Parathyroid adenoma (tissue), 2 donors: ENCODE measurements at regions not wholly inside any gene's neighbourhood (a gene's known extent, or its start where the extent isn't known, plus 50 kb on each side); places are given as distances from the start of the nearest gene placed in this dataset.
A peak's percentile ranks its signal among the peaks of the same experiment; 100 is the strongest.
"Not testable (repeated sequence)": the region's sequence is repeated elsewhere in the genome, so short reads cannot be mapped to it uniquely, and the experiment has no call there.

ENCODE experiments used
- H2AFZ ChIP-seq: fragments of 300-600 bp; sonication (generic); one replicate; pipeline ENCODE4 v1.7.0; 2017; ENCODE audit warnings: antibody characterized with exemption, mild to moderate bottlenecking
- H3K27ac ChIP-seq: fragments of 300-600 bp; sonication (generic); one replicate; pipeline ENCODE4 v1.7.0; 2017
- H3K27me3 ChIP-seq: fragments of 300-600 bp; sonication (generic); one replicate; pipeline ENCODE4 v1.7.0; 2017; ENCODE audit warnings: low read length; ENCODE audit not compliant: control insufficient read depth, insufficient read depth
- H3K36me3 ChIP-seq: fragments of 300-600 bp; sonication (generic); one replicate; pipeline ENCODE4 v1.7.0; 2017; ENCODE audit warnings: low read length; ENCODE audit not compliant: control insufficient read depth, insufficient read depth
- H3K4me1 ChIP-seq: fragments of 300-600 bp; sonication (generic); one replicate; pipeline ENCODE4 v1.7.0; 2017; ENCODE audit warnings: control low read depth
- H3K4me2 ChIP-seq: fragments of 300-600 bp; sonication (generic); one replicate; pipeline ENCODE4 v1.7.0; 2017; ENCODE audit warnings: low read length
- H3K4me3 ChIP-seq: fragments of 300-600 bp; sonication (generic); one replicate; pipeline ENCODE4 v1.7.0; 2017; ENCODE audit warnings: low read depth, low read length
- H3K79me2 ChIP-seq: fragments of 300-600 bp; sonication (generic); one replicate; pipeline ENCODE4 v1.7.0; 2017; ENCODE audit warnings: control low read depth
- H3K9ac ChIP-seq: fragments of 300-600 bp; sonication (generic); one replicate; pipeline ENCODE4 v1.7.0; 2017; ENCODE audit warnings: mild to moderate bottlenecking
- H3K9me3 ChIP-seq: fragments of 300-600 bp; sonication (generic); one replicate; pipeline ENCODE4 v1.7.0; 2017; ENCODE audit warnings: low read length; ENCODE audit not compliant: control insufficient read depth
- CTCF ChIP-seq: fragments of 300-600 bp; sonication (generic); IDR thresholded peaks from one replicate; pipeline ENCODE4 v1.7.0; 2017; ENCODE audit warnings: antibody characterized with exemption, mild to moderate bottlenecking
- donor health status: primary hyperparathyroidism.

GRCh38 chr19:13689085-13689484 lies 75.2 kb upstream of the MRI1 start:
- no peak overlapping the region for H3K4me3 ChIP-seq
- H3K79me2 ChIP-seq, result no peaks in the 10 kb centered on the region
- no peaks in the 10 kb centered on the region for H3K9me3 ChIP-seq
- H3K4me1 ChIP-seq, result peaks cover 3% of the 10 kb centered on the region
- no peak overlapping the region for H3K9ac ChIP-seq
- TF ChIP-seq CTCF, result no peak
- no peak overlapping the region for H3K27ac ChIP-seq
- no peak overlapping the region for H2AFZ ChIP-seq
- no peaks in the 10 kb centered on the region for H3K36me3 ChIP-seq
- H3K27me3 ChIP-seq, result no peaks in the 10 kb centered on the region
- no peak overlapping the region for H3K4me2 ChIP-seq

GRCh38 chr19:13684021-13684420 lies 80.3 kb upstream of the MRI1 start:
- H3K4me2 ChIP-seq, result peak overlapping the region; percentile 47
- no peaks in the 10 kb centered on the region for H3K9me3 ChIP-seq
- no peak for TF ChIP-seq CTCF
- no peaks in the 10 kb centered on the region for H3K79me2 ChIP-seq
- H3K27me3 ChIP-seq, result no peaks in the 10 kb centered on the region
- no peak overlapping the region for H3K4me3 ChIP-seq
- peaks cover 3% of the 10 kb centered on the region for H3K4me1 ChIP-seq
- no peak overlapping the region for H3K9ac ChIP-seq
- H3K27ac ChIP-seq, result no peak overlapping the region
- no peak overlapping the region for H2AFZ ChIP-seq
- no peaks in the 10 kb centered on the region for H3K36me3 ChIP-seq

GRCh38 chr19:13681509-13681908 lies 82.8 kb upstream of the MRI1 start:
- no peaks in the 10 kb centered on the region for H3K36me3 ChIP-seq
- H3K4me1 ChIP-seq, result peaks cover 3% of the 10 kb centered on the region
- no peak overlapping the region for H3K4me2 ChIP-seq
- no peaks in the 10 kb centered on the region for H3K27me3 ChIP-seq
- no peak overlapping the region for H3K4me3 ChIP-seq
- TF ChIP-seq CTCF, result no peak
- H3K79me2 ChIP-seq, result no peaks in the 10 kb centered on the region
- H3K9ac ChIP-seq, result no peak overlapping the region
- no peaks in the 10 kb centered on the region for H3K9me3 ChIP-seq
- H2AFZ ChIP-seq, result no peak overlapping the region
- H3K27ac ChIP-seq, result no peak overlapping the region

- not testable (repeated sequence) for H3K36me3 ChIP-seq, H2AFZ ChIP-seq, H3K4me3 ChIP-seq, H3K4me2 ChIP-seq, H3K9me3 ChIP-seq, H3K27ac ChIP-seq, H3K4me1 ChIP-seq, H3K9ac ChIP-seq, H3K79me2 ChIP-seq, H3K27me3 ChIP-seq
Measured at GRCh38 chr19:13680708-13681360, 83.5 kb upstream of the MRI1 start.

- not testable (repeated sequence) for H3K36me3 ChIP-seq, H3K27me3 ChIP-seq, H3K79me2 ChIP-seq, H3K4me1 ChIP-seq, H3K9ac ChIP-seq, H2AFZ ChIP-seq, H3K4me3 ChIP-seq, H3K27ac ChIP-seq, H3K4me2 ChIP-seq, H3K9me3 ChIP-seq
Measured at GRCh38 chr19:13676967-13677366, 87.4 kb upstream of the MRI1 start.

GRCh38 chr19:13672480-13673175 lies 91.7 kb upstream of the MRI1 start:
- not testable (repeated sequence) for H3K4me1 ChIP-seq, H3K9ac ChIP-seq, H3K4me2 ChIP-seq, H2AFZ ChIP-seq, H3K4me3 ChIP-seq, H3K9me3 ChIP-seq, H3K27me3 ChIP-seq, H3K27ac ChIP-seq, H3K79me2 ChIP-seq, H3K36me3 ChIP-seq
